WTC11 (cell line): ENCODE measurements at regions not wholly inside any gene's neighbourhood (a gene's known extent, or its start where the extent isn't known, plus 50 kb on each side); places are given as distances from the start of the nearest gene placed in this dataset.

ENCODE experiments used
- ATF2 ChIP-seq: sonication (generic); formaldehyde crosslinking; IDR thresholded peaks from 2 replicates; pipeline ENCODE4 v1.8.1; 2022; ENCODE audit warnings: low read depth, missing genetic modification reagents, borderline replicate concordance
- ATF3 ChIP-seq: sonication (generic); formaldehyde crosslinking; conservative IDR thresholded peaks from 2 replicates; pipeline ENCODE4 v1.8.1; 2022; ENCODE audit warnings: mild to moderate bottlenecking, missing genetic modification reagents
- CBFB ChIP-seq: sonication (generic); formaldehyde crosslinking; IDR thresholded peaks from 2 replicates; pipeline ENCODE4 v1.8.1; 2022; ENCODE audit warnings: mild to moderate bottlenecking, low read depth, missing genetic modification reagents
- CTCF ChIP-seq: fragments of 200-600 bp; IDR thresholded peaks from 2 replicates; pipeline ENCODE4 v1.8.0; 2022; ENCODE audit warnings: antibody characterized with exemption
- E2F1 ChIP-seq: sonication (generic); formaldehyde crosslinking; IDR thresholded peaks from 2 replicates; pipeline ENCODE4 v1.8.0; 2022; ENCODE audit warnings: mild to moderate bottlenecking, missing genetic modification reagents
- E2F5 ChIP-seq: sonication (generic); formaldehyde crosslinking; IDR thresholded peaks from 2 replicates; pipeline ENCODE4 v1.8.1; 2022; ENCODE audit warnings: mild to moderate bottlenecking, moderate library complexity, missing genetic modification reagents
- MAX ChIP-seq: sonication (generic); formaldehyde crosslinking; IDR thresholded peaks from 2 replicates; pipeline ENCODE4 v1.8.0; 2022; ENCODE audit warnings: mild to moderate bottlenecking, missing genetic modification reagents
- TEAD4 ChIP-seq: sonication (generic); formaldehyde crosslinking; IDR thresholded peaks from 2 replicates; pipeline ENCODE4 v1.8.0; 2022; ENCODE audit warnings: mild to moderate bottlenecking, missing genetic modification reagents
- TP53 ChIP-seq: sonication (generic); formaldehyde crosslinking; IDR thresholded peaks from 2 replicates; pipeline ENCODE4 v1.8.1; 2023; ENCODE audit warnings: mild to moderate bottlenecking, missing genetic modification reagents
- USF2 ChIP-seq: sonication (generic); formaldehyde crosslinking; IDR thresholded peaks from 2 replicates; pipeline ENCODE4 v1.8.1; 2023; ENCODE audit warnings: mild to moderate bottlenecking, missing genetic modification reagents, moderate library complexity
- ZBTB43 ChIP-seq: sonication (generic); formaldehyde crosslinking; IDR thresholded peaks from 2 replicates; pipeline ENCODE4 v1.8.1; 2023; ENCODE audit warnings: mild to moderate bottlenecking, missing genetic modification reagents
- ZNF232 ChIP-seq: sonication (generic); formaldehyde crosslinking; IDR thresholded peaks from 2 replicates; pipeline ENCODE4 v1.8.0; 2022; ENCODE audit warnings: mild to moderate bottlenecking, missing genetic modification reagents
- ZNF423 ChIP-seq: fragments of 250-450 bp; sonication (Bioruptor Pico); IDR thresholded peaks from 2 replicates; pipeline ENCODE4 v2.1.2; 2022; ENCODE audit warnings: mild to moderate bottlenecking, moderate library complexity

GRCh38 chr12:105672121-105672975 lies 341.9 kb downstream of the C12orf75 start:
- TF ChIP-seq CTCF (no peak), CBFB (CRISPR knock-in tag) (no peak), MAX (CRISPR knock-in tag) (no peak), ZBTB43 (no peak), ZNF423 (no peak), TEAD4 (CRISPR knock-in tag) (no peak), USF2 (CRISPR knock-in tag) (no peak), ATF3 (CRISPR knock-in tag) (no peak), E2F5 (CRISPR knock-in tag) (no peak), ATF2 (CRISPR knock-in tag) (no peak), TP53 (no peak), ZNF232 (no peak), E2F1 (CRISPR knock-in tag) (no peak)
